Epithelial cell of esophagus (primary cell): ENCODE measurements at regions not wholly inside any gene's neighbourhood (a gene's known extent, or its start where the extent isn't known, plus 50 kb on each side); places are given as distances from the start of the nearest gene placed in this dataset.
A peak's percentile ranks its signal among the peaks of the same experiment; 100 is the strongest.

Experiments
- DNase-seq: peaks from one replicate; pipeline ENCODE4 v3.0.0; 2010; ENCODE audit warnings: low read depth
- H3K4me3 ChIP-seq: 2 replicates; pipeline ENCODE4 v1.5.1; 2011; ENCODE audit warnings: mild to moderate bottlenecking, low read length, control low read depth
- CTCF ChIP-seq: IDR thresholded peaks from 2 replicates; pipeline ENCODE4 v1.5.1; 2011; ENCODE audit warnings: low read depth, mild to moderate bottlenecking, low read length, control low read depth, inconsistent platforms; ENCODE audit not compliant: insufficient read depth; ENCODE audit errors: missing control alignments

DNA sequence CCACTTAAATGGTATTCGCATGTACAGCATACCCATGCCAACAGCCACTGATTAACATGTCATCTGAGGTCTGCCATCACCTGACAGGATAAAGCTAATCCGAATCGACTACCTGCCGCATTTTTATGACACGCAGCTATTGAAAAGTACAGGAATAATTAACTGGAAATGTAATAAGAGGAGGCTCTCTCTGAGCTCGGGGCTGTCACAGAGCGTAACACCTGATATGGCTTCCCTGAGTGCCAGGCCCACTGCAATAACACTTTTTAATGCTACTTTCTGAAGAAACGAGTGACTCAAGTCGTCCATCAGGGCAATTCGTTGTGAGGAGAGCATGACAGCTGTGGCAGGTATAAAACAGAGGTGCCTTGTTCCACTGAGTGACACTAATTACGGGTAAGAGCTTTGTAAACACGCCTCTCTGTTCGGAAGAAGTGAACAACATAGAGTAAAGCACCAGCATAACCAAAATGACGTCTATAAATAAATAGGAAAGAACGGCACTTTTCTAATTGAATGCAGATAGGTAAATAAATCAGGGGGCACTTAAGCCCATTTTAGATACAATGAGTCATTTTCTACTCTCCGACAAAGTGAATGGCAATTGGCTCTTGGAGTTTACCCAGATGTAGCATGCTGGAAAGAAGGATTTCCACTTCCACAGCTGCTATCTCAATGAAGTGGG, 56.5 kb upstream of the CREB5 start:
- TF ChIP-seq CTCF, result no peak
- H3K4me3 ChIP-seq, result no peak overlapping the region
- no peak for DNase-seq

DNA sequence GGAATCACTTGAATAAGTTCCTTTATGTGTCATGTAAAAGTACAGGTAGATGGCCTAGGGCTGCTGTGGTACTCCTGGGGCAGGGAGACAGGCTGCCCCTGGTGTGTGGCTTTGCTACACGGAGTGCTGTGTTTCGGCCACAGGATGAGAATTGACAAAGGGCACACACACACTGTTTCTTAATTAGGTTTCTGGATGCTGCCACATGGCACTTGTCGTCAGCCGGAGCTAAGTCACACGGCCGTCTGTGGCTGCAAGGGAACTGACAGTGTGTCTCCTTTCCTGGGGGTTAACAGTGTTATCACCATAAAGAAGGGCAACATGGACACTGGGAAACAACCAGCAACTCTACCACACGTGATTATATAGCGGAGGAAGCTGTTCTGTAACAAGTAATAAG, 55.7 kb upstream of the CREB5 start:
- no peak for TF ChIP-seq CTCF
- DNase-seq, result no peak
- no peak overlapping the region for H3K4me3 ChIP-seq

- H3K4me3 ChIP-seq, result no peak overlapping the region
- no peak for TF ChIP-seq CTCF
- DNase-seq, result peak; percentile 87
Observed at GRCh38 chr7:28358423-28358868, 53.9 kb upstream of the CREB5 start.

- no peak overlapping the region for H3K4me3 ChIP-seq
- TF ChIP-seq CTCF, result no peak
- no peak for DNase-seq
Observed at GRCh38 chr7:28360739-28361138, 51.6 kb upstream of the CREB5 start.

DNA sequence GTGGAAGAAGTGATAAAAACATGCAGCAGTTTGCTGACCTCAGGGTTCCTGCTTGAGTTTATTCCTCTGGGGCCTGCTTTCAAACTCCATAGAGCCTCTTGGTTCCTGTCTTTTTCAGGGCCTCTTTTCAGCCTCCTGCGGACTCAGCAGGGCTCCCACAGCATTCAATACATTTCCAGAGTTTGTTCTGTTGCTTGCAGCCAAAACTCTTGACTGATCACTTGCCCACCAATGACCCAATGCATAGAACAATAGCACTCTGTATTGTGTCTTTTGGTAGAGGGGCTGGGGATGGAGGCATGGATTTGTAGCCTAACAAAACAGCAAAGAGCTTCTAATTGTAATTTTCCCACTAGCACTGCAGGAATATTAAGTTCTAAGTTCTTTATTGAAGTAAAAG, 50.8 kb upstream of the CREB5 start:
- TF ChIP-seq CTCF, result no peak
- no peak for DNase-seq
- H3K4me3 ChIP-seq, result no peak overlapping the region

DNA sequence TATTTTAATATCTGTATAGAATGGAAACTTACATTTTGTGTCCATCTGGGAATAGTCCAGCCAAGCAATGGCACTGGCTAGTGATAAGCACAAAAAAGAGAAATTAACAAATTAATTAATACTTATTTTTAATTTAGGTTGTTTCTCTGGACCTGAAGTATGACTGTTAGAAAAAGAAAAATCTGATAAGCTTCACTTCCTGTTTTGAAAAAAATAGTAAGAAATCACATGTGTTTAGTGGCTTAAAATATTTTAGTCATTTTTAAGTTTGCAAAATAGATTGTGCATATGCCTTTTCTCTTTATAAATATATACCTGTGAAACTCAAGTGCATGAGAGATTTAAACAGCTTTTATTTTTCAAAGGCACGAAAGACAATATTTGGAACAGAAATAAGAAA, 50.1 kb upstream of the CREB5 start:
- TF ChIP-seq CTCF, result no peak
- H3K4me3 ChIP-seq, result no peak overlapping the region
- DNase-seq, result no peak
